GM18870 (cell line): ENCODE measurements at regions not wholly inside any gene's neighbourhood (a gene's known extent, or its start where the extent isn't known, plus 50 kb on each side); places are given as distances from the start of the nearest gene placed in this dataset.

Source experiments
- ATAC-seq: cut with Tn5 transposase; IDR thresholded peaks from one replicate; pipeline ENCODE4 v1.9.1; 2021; ENCODE audit warnings: moderate library complexity; ENCODE audit not compliant: unreplicated experiment

GRCh38 chr21:35136106-35136505 is 87.0 kb upstream of the RUNX1 start:
- ATAC-seq: no peak

GRCh38 chr21:35135481-35135880 is 86.4 kb upstream of the RUNX1 start:
- no peak for ATAC-seq

GRCh38 chr21:35134309-35134708 is 85.2 kb upstream of the RUNX1 start:
- ATAC-seq: no peak

GRCh38 chr21:35128536-35128935 is 79.4 kb upstream of the RUNX1 start:
- no peak for ATAC-seq

GRCh38 chr21:35127851-35128250 is 78.7 kb upstream of the RUNX1 start:
- ATAC-seq: no peak

GRCh38 chr21:35127026-35127425 is 77.9 kb upstream of the RUNX1 start:
- ATAC-seq: no peak

GRCh38 chr21:35120631-35121180 is 71.6 kb upstream of the RUNX1 start:
- ATAC-seq: no peak

- ATAC-seq: no peak
Measured at GRCh38 chr21:35119501-35120047, 70.5 kb upstream of the RUNX1 start.

GRCh38 chr21:35116777-35117176 is 67.7 kb upstream of the RUNX1 start:
- ATAC-seq: no peak

GRCh38 chr21:35113064-35113463 is 64.0 kb upstream of the RUNX1 start:
- no peak for ATAC-seq

GRCh38 chr21:35111321-35111930 is 62.3 kb upstream of the RUNX1 start:
- ATAC-seq: no peak

- no peak for ATAC-seq
Measured at GRCh38 chr21:35108887-35109286, 59.8 kb upstream of the RUNX1 start.

- ATAC-seq: no peak
Measured at GRCh38 chr21:35107520-35107919, 58.4 kb upstream of the RUNX1 start.

- no peak for ATAC-seq
Measured at GRCh38 chr21:35106246-35106835, 57.2 kb upstream of the RUNX1 start.

GRCh38 chr21:35102488-35103371 is 53.6 kb upstream of the RUNX1 start:
- ATAC-seq: no peak

GRCh38 chr21:35100349-35100811 is 51.3 kb upstream of the RUNX1 start:
- no peak for ATAC-seq

GRCh38 chr21:35099310-35099709 is 50.2 kb upstream of the RUNX1 start:
- no peak for ATAC-seq
